Heart left ventricle (tissue), 13 donors: ENCODE measurements at regions not wholly inside any gene's neighbourhood (a gene's known extent, or its start where the extent isn't known, plus 50 kb on each side); places are given as distances from the start of the nearest gene placed in this dataset.
A peak's percentile ranks its signal among the peaks of the same experiment; 100 is the strongest.

Source experiments
- POLR2A ChIP-seq, 2 donors: fragments of 450-650 bp; IDR thresholded peaks; one replicate each; pipeline ENCODE4 v1.6.1; 2017; ENCODE audit warnings: antibody characterized with exemption in 2 of 2, mild to moderate bottlenecking in 2 of 2, moderate library complexity in 2 of 2
- TF ChIP-seq, protein P1 (sequence below), 12 donors: fragments of 200-600 bp; sonication (generic) in 4 of 12; IDR thresholded peaks; one replicate each; pipeline versions ENCODE4 v1.5.0 to v1.8.0; 2018 to 2022; ENCODE audit warnings: antibody characterized with exemption in 12 of 12, mild to moderate bottlenecking in 5 of 12
- donor health status: ischemic (EF 13 %, LVEDD 7.1; RV severe dilation, severe dysfunction).
- donor health status: DM: no; HTN: yes; CAD: no.
- donor health status: DM: no; HTN: no; CAD: no.
- donor health status: ischemic (EF 25% LVEDD 6.9; RV normal size, moderate dysfunction).
- donor health status: ischemic (EF 25% LVEDD 5.7; RV mildly dilated, moderate dysfunction).
- donor health status: ischemic (EF 35%, LVEDD 5.7; RV mildly dilated, moderate dysfunction).
- donor health status: nonischemic (EF 11% LVEDD 7.7; RV severe dilation, severe dysfunction).
- donor health status: DM: yes; HTN: yes; CAD: no.
- donor health status: PGD.
- donor health status: ischemic (EF 29% LVEDD 5.4; RV normal size, mild dysfunction).
- donor health status: nonischemic (EF 23%, LVEDD 6.1; RV moderate dilation, normal function).

DNA sequence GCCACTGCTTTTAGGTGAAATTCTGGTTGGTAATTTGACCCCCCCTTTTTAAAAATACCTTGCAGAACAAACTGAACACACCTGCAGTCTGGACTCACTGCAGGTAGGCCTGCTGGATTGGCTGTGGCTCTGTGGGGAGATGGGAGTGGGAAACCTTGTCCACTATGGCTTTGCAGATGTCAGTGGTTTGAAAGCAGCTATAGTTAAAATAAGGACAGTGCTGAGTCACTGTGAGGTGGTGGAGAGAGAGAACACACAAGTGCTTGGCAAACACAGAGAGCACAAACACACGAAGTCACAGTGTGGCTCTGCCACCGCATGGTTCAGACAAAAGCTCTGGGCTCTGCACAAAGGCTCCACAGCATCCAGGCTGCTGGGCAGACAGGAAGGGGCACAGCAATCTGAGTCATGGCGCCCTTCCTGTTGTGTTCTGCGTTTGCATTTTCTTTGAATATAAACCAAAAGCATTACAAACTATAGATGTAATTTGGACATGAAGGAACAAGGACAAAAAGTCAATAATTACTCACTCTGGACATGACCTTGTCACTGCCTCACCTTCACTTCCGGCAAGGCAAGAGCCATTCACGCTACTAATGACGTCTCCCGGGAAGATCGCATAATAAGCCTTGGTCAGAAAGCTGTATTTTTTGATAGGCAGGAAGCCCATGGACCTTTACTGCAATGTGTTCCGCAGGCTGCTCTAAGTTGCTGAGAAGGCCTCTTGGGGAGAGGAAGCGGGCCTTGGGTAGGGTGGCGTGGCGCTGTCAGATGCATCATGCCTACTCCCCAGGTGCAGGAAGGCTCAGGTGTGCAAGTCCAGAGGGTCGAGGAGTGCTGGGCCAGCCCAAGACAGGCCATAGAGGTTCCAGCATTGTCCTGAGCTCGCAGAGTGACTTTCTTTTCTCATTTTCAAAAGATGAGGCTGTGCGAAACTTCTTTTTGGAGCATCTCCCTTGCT is 60.1 kb upstream of the MED9 start:
- TF ChIP-seq, protein P1, sequence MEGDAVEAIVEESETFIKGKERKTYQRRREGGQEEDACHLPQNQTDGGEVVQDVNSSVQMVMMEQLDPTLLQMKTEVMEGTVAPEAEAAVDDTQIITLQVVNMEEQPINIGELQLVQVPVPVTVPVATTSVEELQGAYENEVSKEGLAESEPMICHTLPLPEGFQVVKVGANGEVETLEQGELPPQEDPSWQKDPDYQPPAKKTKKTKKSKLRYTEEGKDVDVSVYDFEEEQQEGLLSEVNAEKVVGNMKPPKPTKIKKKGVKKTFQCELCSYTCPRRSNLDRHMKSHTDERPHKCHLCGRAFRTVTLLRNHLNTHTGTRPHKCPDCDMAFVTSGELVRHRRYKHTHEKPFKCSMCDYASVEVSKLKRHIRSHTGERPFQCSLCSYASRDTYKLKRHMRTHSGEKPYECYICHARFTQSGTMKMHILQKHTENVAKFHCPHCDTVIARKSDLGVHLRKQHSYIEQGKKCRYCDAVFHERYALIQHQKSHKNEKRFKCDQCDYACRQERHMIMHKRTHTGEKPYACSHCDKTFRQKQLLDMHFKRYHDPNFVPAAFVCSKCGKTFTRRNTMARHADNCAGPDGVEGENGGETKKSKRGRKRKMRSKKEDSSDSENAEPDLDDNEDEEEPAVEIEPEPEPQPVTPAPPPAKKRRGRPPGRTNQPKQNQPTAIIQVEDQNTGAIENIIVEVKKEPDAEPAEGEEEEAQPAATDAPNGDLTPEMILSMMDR (IDR thresholded peaks at IDR 0.05), result no peak
- TF ChIP-seq POLR2A (IDR thresholded peaks at IDR 0.05), result peak in 1 of 2 donors; percentile 38
